PC-9 (cell line): ENCODE measurements at regions not wholly inside any gene's neighbourhood (a gene's known extent, or its start where the extent isn't known, plus 50 kb on each side); places are given as distances from the start of the nearest gene placed in this dataset.

Experiments
- BruUV-seq: library from RNA; stranded (reverse); fragments of 400-500 nt; replicated peaks from 2 replicates; lab custom pipeline; 2021; lab: Mats Ljungman, UMichigan
- CTCF ChIA-PET: fragments of 300-600 bp; sonication (Branson Sonifier 250); formaldehyde crosslinking; loops from one replicate; lab custom pipeline; 2022; ENCODE audit warnings: antibody characterized with exemption; lab: Charles Lee
- POLR2A ChIA-PET: fragments of 300-600 bp; sonication (Branson Sonifier 250); formaldehyde crosslinking; loops from one replicate; lab custom pipeline; 2022; ENCODE audit warnings: antibody characterized with exemption; ENCODE audit not compliant: unreplicated experiment; lab: Charles Lee
- DNase-seq, 2 experiments: peaks; one replicate each; pipeline versions ENCODE4 v3.0.0 to v3.0.0-alpha.2; 2015 to 2022; ENCODE audit warnings: mixed read lengths in 1 of 2
- H2AFZ ChIP-seq: fragments of 200-600 bp; sonication (generic); 2 replicates; pipeline ENCODE4 v1.8.1; 2017; ENCODE audit warnings: antibody characterized with exemption
- H3F3A ChIP-seq: fragments of 200-600 bp; sonication (generic); 2 replicates; pipeline ENCODE4 v1.8.1; 2017; ENCODE audit warnings: antibody characterized with exemption, mild to moderate bottlenecking, low read depth; ENCODE audit not compliant: insufficient read depth
- H3K27ac ChIP-seq: fragments of 200-600 bp; sonication (generic); 2 replicates; pipeline ENCODE4 v1.6.1; 2016; ENCODE audit warnings: mixed run types
- H3K27me3 ChIP-seq: fragments of 200-600 bp; sonication (generic); 2 replicates; pipeline ENCODE4 v1.6.1; 2016; ENCODE audit warnings: low read depth, mixed run types; ENCODE audit not compliant: insufficient read depth
- H3K36me3 ChIP-seq: fragments of 200-600 bp; sonication (generic); 2 replicates; pipeline ENCODE4 v1.6.1; 2016; ENCODE audit warnings: low read depth, mixed run types
- H3K4me1 ChIP-seq: fragments of 200-600 bp; sonication (generic); replicated peaks from 2 replicates; pipeline ENCODE4 v1.6.1; 2016; ENCODE audit warnings: mixed run types; ENCODE audit not compliant: insufficient read depth
- H3K4me2 ChIP-seq: fragments of 200-600 bp; sonication (generic); 2 replicates; pipeline ENCODE4 v1.6.1; 2017; ENCODE audit warnings: mixed run types
- H3K4me3 ChIP-seq: fragments of 200-600 bp; sonication (generic); 2 replicates; pipeline ENCODE4 v1.6.1; 2016; ENCODE audit warnings: mixed run types
- H3K79me2 ChIP-seq: fragments of 200-600 bp; sonication (generic); 2 replicates; pipeline ENCODE4 v1.6.1; 2017; ENCODE audit warnings: low read depth, mixed run types
- H3K9me2 ChIP-seq: fragments of 200-600 bp; sonication (generic); 2 replicates; pipeline ENCODE4 v1.8.1; 2017; ENCODE audit warnings: mild to moderate bottlenecking; ENCODE audit not compliant: insufficient read depth
- H3K9me3 ChIP-seq: fragments of 200-600 bp; sonication (generic); 2 replicates; pipeline ENCODE4 v1.8.1; 2016; ENCODE audit warnings: low read depth; ENCODE audit not compliant: insufficient read depth
- H4K20me1 ChIP-seq: fragments of 200-600 bp; sonication (generic); 2 replicates; pipeline ENCODE4 v1.8.1; 2017; ENCODE audit not compliant: insufficient read depth
- CTCF ChIP-seq: fragments of 200-600 bp; sonication (generic); conservative IDR thresholded peaks from 2 replicates; pipeline ENCODE4 v1.6.1; 2017; ENCODE audit warnings: mixed run types, antibody characterized with exemption, mild to moderate bottlenecking, moderate library complexity
- EZH2 ChIP-seq: fragments of 200-600 bp; sonication (generic); IDR thresholded peaks from 2 replicates; pipeline ENCODE4 v1.8.0; 2017; ENCODE audit warnings: antibody characterized with exemption, low read depth
- intact Hi-C: fragments of 100-400 bp; cut with micrococcal nuclease; formaldehyde crosslinking; loops from one replicate; pipeline ENCODE4 v1.10.0; 2022; ENCODE audit not compliant: unreplicated experiment

DNA sequence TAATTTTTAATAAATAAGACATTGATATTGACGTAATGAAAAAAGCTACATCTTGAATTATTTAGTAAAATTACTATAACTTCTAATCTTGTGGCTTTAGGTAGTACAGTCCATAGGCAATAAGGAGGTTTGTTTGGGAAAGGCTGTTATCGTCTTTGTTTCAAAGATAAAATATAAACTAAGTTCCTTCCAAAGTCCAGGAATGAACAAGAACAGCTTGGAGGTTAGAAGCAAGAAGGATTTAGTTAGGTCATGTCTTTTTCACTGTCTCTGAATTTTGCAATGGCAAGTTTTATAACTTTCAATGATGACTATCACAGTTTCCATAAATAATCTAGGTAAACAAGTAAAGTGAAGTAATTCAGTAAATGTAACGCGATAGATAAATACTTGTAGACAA, 106.9 kb upstream of the OLFM3 start:
- intact Hi-C loops, result no loop called here
- no peak overlapping the region for H3K27ac ChIP-seq
- BruUV-seq, result no TSS peak
- ChIA-PET POLR2A (interaction anchor here (0.6 kb wide), 1 partner anchor 16 kb away, joined by 4 read pairs; no protein-coding TSS in a partner anchor), CTCF (no interaction called here)
- H3K36me3 ChIP-seq, result no peaks in the 10 kb centered on the region
- no peak for TF ChIP-seq CTCF
- no peak for TF ChIP-seq EZH2
- H3K79me2 ChIP-seq, result no peaks in the 10 kb centered on the region
- no peak overlapping the region for H3K4me3 ChIP-seq
- H3K27me3 ChIP-seq, result no peaks in the 10 kb centered on the region
- H4K20me1 ChIP-seq, result no peaks in the 10 kb centered on the region
- H3F3A ChIP-seq, result no peaks in the 10 kb centered on the region
- no peaks in the 10 kb centered on the region for H3K9me2 ChIP-seq
- no peaks in the 10 kb centered on the region for H3K9me3 ChIP-seq
- H2AFZ ChIP-seq, result no peak overlapping the region
- no peak overlapping the region for H3K4me2 ChIP-seq
- H3K4me1 ChIP-seq, result no peaks in the 10 kb centered on the region
- no peak for DNase-seq

DNA sequence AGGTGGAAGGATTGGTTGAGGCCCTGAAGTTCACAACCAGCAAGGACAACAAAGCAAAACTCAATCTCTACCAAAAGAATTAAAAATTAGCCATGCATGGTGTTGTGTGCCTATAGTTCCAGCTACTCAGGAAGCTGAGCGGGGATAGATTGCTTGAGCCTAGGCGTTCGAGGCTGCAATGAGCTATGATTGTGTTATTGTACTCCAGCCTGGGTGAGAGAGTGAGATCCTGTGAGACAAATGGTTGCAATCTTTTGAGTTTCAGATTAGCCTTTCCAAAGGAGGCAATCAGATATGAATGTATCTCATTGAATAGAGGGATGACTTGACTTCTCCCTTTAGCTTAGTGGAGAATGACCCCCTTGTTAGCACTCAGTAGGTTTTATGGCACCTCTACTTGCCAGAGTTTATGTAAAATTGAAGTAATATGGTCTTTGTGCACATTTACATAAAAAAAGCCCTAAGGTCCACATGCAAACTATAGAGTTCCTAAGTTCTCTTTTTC, 105.6 kb upstream of the OLFM3 start:
- ChIA-PET CTCF (no interaction called here), POLR2A (no interaction called here)
- Histone ChIP-seq H4K20me1 (no peaks in the 10 kb centered on the region), H3K27me3 (no peaks in the 10 kb centered on the region), H3K79me2 (no peaks in the 10 kb centered on the region), H3K27ac (no peak overlapping the region), H3K36me3 (no peaks in the 10 kb centered on the region), H3K4me3 (no peak overlapping the region), H3F3A (no peaks in the 10 kb centered on the region), H2AFZ (no peak overlapping the region), H3K9me3 (no peaks in the 10 kb centered on the region), H3K4me2 (no peak overlapping the region), H3K9me2 (no peaks in the 10 kb centered on the region), H3K4me1 (no peaks in the 10 kb centered on the region)
- intact Hi-C loops, result no loop called here
- TF ChIP-seq EZH2, result no peak
- no peak for TF ChIP-seq CTCF
- DNase-seq, result no peak
- no TSS peak for BruUV-seq

DNA sequence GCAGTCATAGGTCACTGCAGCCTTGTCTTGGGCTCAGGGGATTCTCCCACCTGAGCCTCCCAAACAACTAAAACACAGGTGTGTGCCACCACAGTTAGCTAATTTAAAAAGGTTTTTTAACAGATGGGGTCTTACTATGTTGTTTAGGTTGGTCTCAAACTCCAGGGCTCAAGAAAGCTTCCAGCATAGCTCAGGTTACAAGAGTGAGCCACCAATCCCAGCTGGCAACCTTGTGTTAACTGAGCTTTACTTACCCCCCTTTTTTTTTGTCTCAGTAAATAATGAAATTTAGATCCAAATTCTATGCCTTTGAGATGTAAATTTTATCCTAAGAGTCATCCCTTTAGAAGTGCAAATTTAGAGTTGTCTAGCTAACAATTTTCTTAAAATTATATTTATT, 103.9 kb upstream of the OLFM3 start:
- ChIA-PET POLR2A (no interaction called here), CTCF (no interaction called here)
- Histone ChIP-seq H3K9me3 (no peaks in the 10 kb centered on the region), H4K20me1 (no peaks in the 10 kb centered on the region), H3K27ac (no peak overlapping the region), H3K27me3 (no peaks in the 10 kb centered on the region), H3K4me2 (no peak overlapping the region), H3K9me2 (no peaks in the 10 kb centered on the region), H3K36me3 (no peaks in the 10 kb centered on the region), H3K79me2 (no peaks in the 10 kb centered on the region), H2AFZ (no peak overlapping the region), H3K4me3 (no peak overlapping the region), H3F3A (no peaks in the 10 kb centered on the region), H3K4me1 (no peaks in the 10 kb centered on the region)
- intact Hi-C loops, result no loop called here
- DNase-seq, result no peak
- BruUV-seq, result no TSS peak
- TF ChIP-seq EZH2 (no peak), CTCF (no peak)
